ENCODE measurements at regions not wholly inside any gene's neighbourhood (a gene's known extent, or its start where the extent isn't known, plus 50 kb on each side); places are given as distances from the start of the nearest gene placed in this dataset.

GRCh38 chr4:137649711-137650450 lies 117.6 kb upstream of the PCDH18 start:
- Histone ChIP-seq H3K36me3 (ENCODE audit: insufficient read depth, low read length) (no peaks in the 10 kb centered on the region), H3K9ac (ENCODE audit: low read depth, low read length) (no peak overlapping the region), H3K27me3 (ENCODE audit: insufficient read depth, low read length, poor library complexity) (no peaks in the 10 kb centered on the region), H3K4me3 (ENCODE audit: low read depth in 1 of 2, low read length in 2 of 2) (no peak overlapping the region), H3K4me2 (ENCODE audit: insufficient read depth, low read length) (no peak overlapping the region), H3K9me3 (ENCODE audit: insufficient read depth, low read length, severe bottlenecking) (no peaks in the 10 kb centered on the region), H3K79me2 (ENCODE audit: insufficient read depth, low read length) (no peaks in the 10 kb centered on the region), H3K27ac (ENCODE audit: low read length) (no peak overlapping the region), H4K20me1 (ENCODE audit: insufficient read depth, low read length) (no peaks in the 10 kb centered on the region), H2AFZ (ENCODE audit: low read depth, low read length) (no peak overlapping the region), H3K4me1 (ENCODE audit: insufficient read depth, low read length) (no peaks in the 10 kb centered on the region)
- DNase-seq = no peak
- TF ChIP-seq CTCF (IDR thresholded peaks at IDR 0.05; ENCODE audit: borderline replicate concordance, extremely low read depth, low read length, poor library complexity, severe bottlenecking) = no peak
- TF ChIP-seq EZH2 (IDR thresholded peaks at IDR 0.05; ENCODE audit: borderline replicate concordance, low read depth, low read length, severe bottlenecking) = no peak
- no peak for ATAC-seq (ENCODE audit: insufficient read depth, low read depth)

- no peak overlapping the region for H2AFZ ChIP-seq (ENCODE audit: low read depth, low read length)
- TF ChIP-seq CTCF (IDR thresholded peaks at IDR 0.05; ENCODE audit: borderline replicate concordance, extremely low read depth, low read length, poor library complexity, severe bottlenecking) = no peak
- no peak for TF ChIP-seq EZH2 (IDR thresholded peaks at IDR 0.05; ENCODE audit: borderline replicate concordance, low read depth, low read length, severe bottlenecking)
- no peaks in the 10 kb centered on the region for H3K27me3 ChIP-seq (ENCODE audit: insufficient read depth, low read length, poor library complexity)
These were observed 116.2 kb upstream of the PCDH18 start for GRCh38 chr4:137648531-137648930.

GRCh38 chr4:137647375-137647774 lies 115.1 kb upstream of the PCDH18 start:
- H3K4me1 ChIP-seq (ENCODE audit: insufficient read depth, low read length) = no peaks in the 10 kb centered on the region
- TF ChIP-seq EZH2 (IDR thresholded peaks at IDR 0.05; ENCODE audit: borderline replicate concordance, low read depth, low read length, severe bottlenecking) = no peak
- no peak for TF ChIP-seq CTCF (IDR thresholded peaks at IDR 0.05; ENCODE audit: borderline replicate concordance, extremely low read depth, low read length, poor library complexity, severe bottlenecking)
- ATAC-seq (ENCODE audit: insufficient read depth, low read depth) = no peak
- H3K4me2 ChIP-seq (ENCODE audit: insufficient read depth, low read length) = no peak overlapping the region
- no peaks in the 10 kb centered on the region for H3K9me3 ChIP-seq (ENCODE audit: insufficient read depth, low read length, severe bottlenecking)
- no peaks in the 10 kb centered on the region for H3K79me2 ChIP-seq (ENCODE audit: insufficient read depth, low read length)
- no peak overlapping the region for H3K9ac ChIP-seq (ENCODE audit: low read depth, low read length)
- no peaks in the 10 kb centered on the region for H3K36me3 ChIP-seq (ENCODE audit: insufficient read depth, low read length)
- H3K27ac ChIP-seq (ENCODE audit: low read length) = no peak overlapping the region
- H2AFZ ChIP-seq (ENCODE audit: low read depth, low read length) = no peak overlapping the region
- H4K20me1 ChIP-seq (ENCODE audit: insufficient read depth, low read length) = no peaks in the 10 kb centered on the region
- H3K4me3 ChIP-seq (ENCODE audit: low read depth in 1 of 2, low read length in 2 of 2) = no peak overlapping the region
- no peak for DNase-seq
- no peaks in the 10 kb centered on the region for H3K27me3 ChIP-seq (ENCODE audit: insufficient read depth, low read length, poor library complexity)

More at GRCh38 chr4:137648531-137648930, 116.2 kb upstream of the PCDH18 start:
- Histone ChIP-seq H4K20me1 (ENCODE audit: insufficient read depth, low read length) (no peaks in the 10 kb centered on the region), H3K9me3 (ENCODE audit: insufficient read depth, low read length, severe bottlenecking) (no peaks in the 10 kb centered on the region), H3K4me3 (ENCODE audit: low read depth in 1 of 2, low read length in 2 of 2) (no peak overlapping the region), H3K79me2 (ENCODE audit: insufficient read depth, low read length) (no peaks in the 10 kb centered on the region), H3K9ac (ENCODE audit: low read depth, low read length) (no peak overlapping the region), H3K4me1 (ENCODE audit: insufficient read depth, low read length) (no peaks in the 10 kb centered on the region), H3K27ac (ENCODE audit: low read length) (no peak overlapping the region), H3K4me2 (ENCODE audit: insufficient read depth, low read length) (no peak overlapping the region), H3K36me3 (ENCODE audit: insufficient read depth, low read length) (no peaks in the 10 kb centered on the region)
- DNase-seq = no peak
- ATAC-seq (ENCODE audit: insufficient read depth, low read depth) = no peak
